GM12878 (cell line): ENCODE measurements at regions not wholly inside any gene's neighbourhood (a gene's known extent, or its start where the extent isn't known, plus 50 kb on each side); places are given as distances from the start of the nearest gene placed in this dataset.

Experiments
- ATAC-seq: fragments of 200-7000 bp; cut with Tn5 transposase; 3 replicates; pipeline ENCODE4 v1.9.1; 2020; ENCODE audit warnings: mild to moderate bottlenecking, moderate library complexity
- BruUV-seq: library from RNA; stranded (reverse); fragments of 400-500 nt; replicated peaks from 2 replicates; lab custom pipeline; 2021; lab: Mats Ljungman, UMichigan
- CTCF ChIA-PET: fragments of 300-600 bp; sonication (Branson Sonifier 250); formaldehyde crosslinking; extraction: SDS; loops from one replicate; lab custom pipeline; 2021; ENCODE audit warnings: inconsistent platforms; lab: Yijun Ruan, JAX
- POLR2A ChIA-PET: fragments of 350-600 bp; formaldehyde crosslinking; extraction: SDS; loops from one replicate; lab custom pipeline; 2021; ENCODE audit warnings: inconsistent platforms; lab: Charles Lee
- RAD21 ChIA-PET: fragments of 300-600 bp; sonication (Branson Sonifier 250); formaldehyde crosslinking; loops from one replicate; lab custom pipeline; 2023; ENCODE audit warnings: antibody characterized with exemption; ENCODE audit not compliant: unreplicated experiment; lab: Charles Lee
- SMC1A ChIA-PET: fragments of 300-600 bp; sonication (Branson Sonifier 250); formaldehyde crosslinking; loops from one replicate; lab custom pipeline; 2023; ENCODE audit not compliant: unreplicated experiment, uncharacterized antibody; lab: Charles Lee
- DNase-seq: peaks from one replicate; pipeline ENCODE4 v3.0.0-alpha.2; 2011; ENCODE audit warnings: low read depth, low spot score
- FAIRE-seq: peaks from 3 replicates; lab custom pipeline; 2011; peaks lifted over from hg19 to GRCh38; lab: Jason Lieb, UNC
- H2AFZ ChIP-seq: 2 replicates; pipeline ENCODE4 v1.6.0; 2011; ENCODE audit warnings: low read depth, low read length, control low read depth; ENCODE audit not compliant: control insufficient read depth
- H3K27ac ChIP-seq: 2 replicates; pipeline ENCODE4 v1.5.1; 2011; ENCODE audit warnings: control low read depth; ENCODE audit not compliant: control insufficient read depth, insufficient read depth
- H3K27me3 ChIP-seq, 2 experiments: replicated peaks in 1 of 2; 2 replicates each; pipeline versions ENCODE4 v1.6.0 to v1.6.1; 2011; ENCODE audit warnings: low read length in 1 of 2; ENCODE audit not compliant: control insufficient read depth in 2 of 2, insufficient read depth in 2 of 2
- H3K36me3 ChIP-seq, 2 experiments: 2 replicates each; pipeline ENCODE4 v1.5.1; 2011; ENCODE audit warnings: low read length in 1 of 2; ENCODE audit not compliant: control insufficient read depth in 2 of 2, insufficient read depth in 2 of 2
- H3K4me1 ChIP-seq: 2 replicates; pipeline ENCODE4 v1.6.1; 2011; ENCODE audit warnings: mild to moderate bottlenecking, low read length, moderate library complexity, mixed read lengths; ENCODE audit not compliant: control insufficient read depth, insufficient read depth
- H3K4me2 ChIP-seq: 2 replicates; pipeline ENCODE4 v1.6.0; 2011; ENCODE audit warnings: control low read depth; ENCODE audit not compliant: control insufficient read depth, insufficient read depth
- H3K4me3 ChIP-seq: fragments of 200-600 bp; sonication (generic); 2 replicates; pipeline ENCODE4 v1.5.1; 2016
- H3K79me2 ChIP-seq: 2 replicates; pipeline ENCODE4 v1.6.0; 2011; ENCODE audit warnings: low read length; ENCODE audit not compliant: control insufficient read depth, insufficient read depth
- H3K9ac ChIP-seq: 2 replicates; pipeline ENCODE4 v1.8.0; 2011; ENCODE audit warnings: low read length, control low read depth, mixed read lengths; ENCODE audit not compliant: control insufficient read depth, insufficient read depth
- H3K9me3 ChIP-seq: replicated peaks from 3 replicates; pipeline ENCODE4 v1.5.1; 2011; ENCODE audit warnings: mild to moderate bottlenecking, low read length; ENCODE audit not compliant: control insufficient read depth, insufficient read depth
- H4K20me1 ChIP-seq: 2 replicates; pipeline ENCODE4 v1.6.0; 2011; ENCODE audit not compliant: control insufficient read depth, insufficient read depth
- BMI1 ChIP-seq: fragments of 450-650 bp; IDR thresholded peaks from 2 replicates; pipeline ENCODE4 v1.6.1; 2016; ENCODE audit warnings: mild to moderate bottlenecking, moderate library complexity, borderline replicate concordance
- CREB1 ChIP-seq: IDR thresholded peaks from 2 replicates; pipeline ENCODE4 v1.6.1; 2012; ENCODE audit warnings: low read depth, mild to moderate bottlenecking, inconsistent platforms
- E2F4 ChIP-seq: IDR thresholded peaks from 2 replicates; pipeline ENCODE4 v1.6.1; 2012; ENCODE audit warnings: low read depth, low read length, improper control_type of control experiment
- IKZF1 ChIP-seq: fragments of 450-650 bp; conservative IDR thresholded peaks from 2 replicates; pipeline ENCODE4 v1.6.1; 2017; ENCODE audit warnings: antibody characterized with exemption, mild to moderate bottlenecking
- LARP7 ChIP-seq: fragments of 450-650 bp; IDR thresholded peaks from 2 replicates; pipeline ENCODE4 v1.6.1; 2017; ENCODE audit warnings: mild to moderate bottlenecking
- MAX ChIP-seq: IDR thresholded peaks from 2 replicates; pipeline ENCODE4 v1.6.1; 2012; ENCODE audit warnings: low read depth, low read length, improper control_type of control experiment
- RAD21 ChIP-seq: IDR thresholded peaks from 2 replicates; pipeline ENCODE4 v1.6.1; 2011; ENCODE audit warnings: mild to moderate bottlenecking, low read depth, low read length, moderate library complexity; ENCODE audit not compliant: insufficient read depth
- RUNX3 ChIP-seq: IDR thresholded peaks from 2 replicates; pipeline ENCODE4 v1.6.1; 2012; ENCODE audit warnings: low read length, inconsistent platforms
- SIX5 ChIP-seq: IDR thresholded peaks from 2 replicates; pipeline ENCODE4 v1.6.1; 2011; ENCODE audit warnings: mild to moderate bottlenecking, low read depth, low read length, moderate library complexity; ENCODE audit not compliant: severe bottlenecking
- ZBED1 ChIP-seq: IDR thresholded peaks from 2 replicates; pipeline ENCODE4 v1.6.1; 2016; ENCODE audit warnings: borderline replicate concordance
- ZSCAN29 ChIP-seq: fragments of 450-650 bp; IDR thresholded peaks from 2 replicates; pipeline ENCODE4 v1.6.1; 2017; ENCODE audit warnings: mild to moderate bottlenecking, moderate library complexity
- WGBS: methylation state at CpG from one replicate; pipeline ENCODE4 v1.1.6; 2016; ENCODE audit warnings: low lambda C conversion rate; ENCODE audit not compliant: insufficient replicate concordance, insufficient coverage; ENCODE audit errors: missing lambda C conversion rate; 5-methylcytosine and 5-hydroxymethylcytosine counted together
- in situ Hi-C: fragments of 300-500 bp; cut with MboI; formaldehyde crosslinking; loops from 9 replicates; pipeline ENCODE4 v1.14.3; 2018; ENCODE audit warnings: mixed read lengths
- intact Hi-C: fragments of 100-400 bp; cut with micrococcal nuclease; formaldehyde crosslinking; loops from one replicate; pipeline ENCODE4 v1.14.2; 2022; ENCODE audit not compliant: unreplicated experiment
- TF ChIP-seq, protein P1 (sequence below): fragments of 450-650 bp; IDR thresholded peaks from 2 replicates; pipeline ENCODE4 v1.6.1; 2017; ENCODE audit warnings: borderline replicate concordance
- TF ChIP-seq, protein P2 (sequence below): fragments of 450-650 bp; IDR thresholded peaks from 2 replicates; pipeline ENCODE4 v1.6.1; 2016; ENCODE audit warnings: mild to moderate bottlenecking, moderate library complexity, borderline replicate concordance
- TF ChIP-seq, protein P3 (sequence below): IDR thresholded peaks from 2 replicates; pipeline ENCODE4 v1.6.1; 2011; ENCODE audit warnings: low read depth, low read length, improper control_type of control experiment, borderline replicate concordance

DNA sequence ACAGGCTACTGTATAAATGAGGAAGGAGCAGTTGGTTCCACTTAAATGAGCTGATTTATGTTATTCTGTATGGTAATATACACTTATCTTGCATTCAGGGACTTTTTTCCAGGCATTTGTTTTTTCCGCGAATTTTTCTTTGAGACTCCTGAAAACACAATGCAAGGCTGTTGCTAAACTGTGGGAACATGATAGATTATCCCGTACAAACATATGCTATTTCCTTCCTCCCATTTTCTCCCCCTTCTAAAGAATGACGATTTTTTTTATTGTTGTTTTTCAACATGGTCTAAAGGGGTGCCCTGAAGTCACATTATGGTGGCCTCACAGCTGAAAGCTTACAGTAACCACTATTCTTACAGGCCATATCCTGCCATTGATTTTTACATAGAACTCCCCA is 523.9 kb upstream of the NRP1 start:
- H3K27ac ChIP-seq: no peak overlapping the region
- H4K20me1 ChIP-seq: no peaks in the 10 kb centered on the region
- H3K79me2 ChIP-seq: no peaks in the 10 kb centered on the region
- H3K4me3 ChIP-seq: no peak overlapping the region
- in situ Hi-C loops: no loop called here
- TF ChIP-seq, protein P1, sequence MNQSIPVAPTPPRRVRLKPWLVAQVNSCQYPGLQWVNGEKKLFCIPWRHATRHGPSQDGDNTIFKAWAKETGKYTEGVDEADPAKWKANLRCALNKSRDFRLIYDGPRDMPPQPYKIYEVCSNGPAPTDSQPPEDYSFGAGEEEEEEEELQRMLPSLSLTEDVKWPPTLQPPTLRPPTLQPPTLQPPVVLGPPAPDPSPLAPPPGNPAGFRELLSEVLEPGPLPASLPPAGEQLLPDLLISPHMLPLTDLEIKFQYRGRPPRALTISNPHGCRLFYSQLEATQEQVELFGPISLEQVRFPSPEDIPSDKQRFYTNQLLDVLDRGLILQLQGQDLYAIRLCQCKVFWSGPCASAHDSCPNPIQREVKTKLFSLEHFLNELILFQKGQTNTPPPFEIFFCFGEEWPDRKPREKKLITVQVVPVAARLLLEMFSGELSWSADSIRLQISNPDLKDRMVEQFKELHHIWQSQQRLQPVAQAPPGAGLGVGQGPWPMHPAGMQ: no peak
- TF ChIP-seq BMI1 (no peak), CREB1 (no peak), LARP7 (no peak), MAX (no peak), RUNX3 (no peak), ZSCAN29 (no peak), RAD21 (no peak), E2F4 (no peak), ZBED1 (no peak), IKZF1 (no peak), SIX5 (no peak)
- TF ChIP-seq, protein P2, sequence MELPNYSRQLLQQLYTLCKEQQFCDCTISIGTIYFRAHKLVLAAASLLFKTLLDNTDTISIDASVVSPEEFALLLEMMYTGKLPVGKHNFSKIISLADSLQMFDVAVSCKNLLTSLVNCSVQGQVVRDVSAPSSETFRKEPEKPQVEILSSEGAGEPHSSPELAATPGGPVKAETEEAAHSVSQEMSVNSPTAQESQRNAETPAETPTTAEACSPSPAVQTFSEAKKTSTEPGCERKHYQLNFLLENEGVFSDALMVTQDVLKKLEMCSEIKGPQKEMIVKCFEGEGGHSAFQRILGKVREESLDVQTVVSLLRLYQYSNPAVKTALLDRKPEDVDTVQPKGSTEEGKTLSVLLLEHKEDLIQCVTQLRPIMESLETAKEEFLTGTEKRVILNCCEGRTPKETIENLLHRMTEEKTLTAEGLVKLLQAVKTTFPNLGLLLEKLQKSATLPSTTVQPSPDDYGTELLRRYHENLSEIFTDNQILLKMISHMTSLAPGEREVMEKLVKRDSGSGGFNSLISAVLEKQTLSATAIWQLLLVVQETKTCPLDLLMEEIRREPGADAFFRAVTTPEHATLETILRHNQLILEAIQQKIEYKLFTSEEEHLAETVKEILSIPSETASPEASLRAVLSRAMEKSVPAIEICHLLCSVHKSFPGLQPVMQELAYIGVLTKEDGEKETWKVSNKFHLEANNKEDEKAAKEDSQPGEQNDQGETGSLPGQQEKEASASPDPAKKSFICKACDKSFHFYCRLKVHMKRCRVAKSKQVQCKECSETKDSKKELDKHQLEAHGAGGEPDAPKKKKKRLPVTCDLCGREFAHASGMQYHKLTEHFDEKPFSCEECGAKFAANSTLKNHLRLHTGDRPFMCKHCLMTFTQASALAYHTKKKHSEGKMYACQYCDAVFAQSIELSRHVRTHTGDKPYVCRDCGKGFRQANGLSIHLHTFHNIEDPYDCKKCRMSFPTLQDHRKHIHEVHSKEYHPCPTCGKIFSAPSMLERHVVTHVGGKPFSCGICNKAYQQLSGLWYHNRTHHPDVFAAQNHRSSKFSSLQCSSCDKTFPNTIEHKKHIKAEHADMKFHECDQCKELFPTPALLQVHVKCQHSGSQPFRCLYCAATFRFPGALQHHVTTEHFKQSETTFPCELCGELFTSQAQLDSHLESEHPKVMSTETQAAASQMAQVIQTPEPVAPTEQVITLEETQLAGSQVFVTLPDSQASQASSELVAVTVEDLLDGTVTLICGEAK: no peak
- TF ChIP-seq, protein P3, sequence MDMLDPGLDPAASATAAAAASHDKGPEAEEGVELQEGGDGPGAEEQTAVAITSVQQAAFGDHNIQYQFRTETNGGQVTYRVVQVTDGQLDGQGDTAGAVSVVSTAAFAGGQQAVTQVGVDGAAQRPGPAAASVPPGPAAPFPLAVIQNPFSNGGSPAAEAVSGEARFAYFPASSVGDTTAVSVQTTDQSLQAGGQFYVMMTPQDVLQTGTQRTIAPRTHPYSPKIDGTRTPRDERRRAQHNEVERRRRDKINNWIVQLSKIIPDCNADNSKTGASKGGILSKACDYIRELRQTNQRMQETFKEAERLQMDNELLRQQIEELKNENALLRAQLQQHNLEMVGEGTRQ: no peak
- TF ChIP-seq, all 136 proteins: peak for 0
- FAIRE-seq: no peak
- no peaks in the 10 kb centered on the region for H3K4me1 ChIP-seq
- no peaks in the 10 kb centered on the region for H3K27me3 ChIP-seq
- ChIA-PET CTCF (interaction anchor here (1.4 kb wide), 1 partner anchor 14 kb away, joined by 4 read pairs; no protein-coding TSS in a partner anchor), RAD21 (no interaction called here), SMC1A (interaction anchor here (0.7 to 1.3 kb wide), 2 partner anchors 9 to 14 kb away, joined by 3 to 4 read pairs; no protein-coding TSS in a partner anchor), POLR2A (interaction anchor here (0.6 kb wide), 1 partner anchor 118 kb away, joined by 4 read pairs; no protein-coding TSS in a partner anchor)
- no peak overlapping the region for H2AFZ ChIP-seq
- intact Hi-C loops: no loop called here
- H3K36me3 ChIP-seq: no peaks in the 10 kb centered on the region
- BruUV-seq: no TSS peak
- ATAC-seq: no peak
- no peaks in the 10 kb centered on the region for H3K9me3 ChIP-seq
- no peak overlapping the region for H3K9ac ChIP-seq
- no peak for DNase-seq
- WGBS: 2% methylated on average over 4 of the region's 4 CpGs
- H3K4me2 ChIP-seq: no peak overlapping the region
